Renal pelvis (tissue), 1 donor: ENCODE measurements at regions not wholly inside any gene's neighbourhood (a gene's known extent, or its start where the extent isn't known, plus 50 kb on each side); places are given as distances from the start of the nearest gene placed in this dataset.
"Not testable (repeated sequence)": the region's sequence is repeated elsewhere in the genome, so short reads cannot be mapped to it uniquely, and the experiment has no call there.

ENCODE experiments used
- DNase-seq: peaks from one replicate; pipeline ENCODE4 v3.0.0-alpha.2; 2013

DNA sequence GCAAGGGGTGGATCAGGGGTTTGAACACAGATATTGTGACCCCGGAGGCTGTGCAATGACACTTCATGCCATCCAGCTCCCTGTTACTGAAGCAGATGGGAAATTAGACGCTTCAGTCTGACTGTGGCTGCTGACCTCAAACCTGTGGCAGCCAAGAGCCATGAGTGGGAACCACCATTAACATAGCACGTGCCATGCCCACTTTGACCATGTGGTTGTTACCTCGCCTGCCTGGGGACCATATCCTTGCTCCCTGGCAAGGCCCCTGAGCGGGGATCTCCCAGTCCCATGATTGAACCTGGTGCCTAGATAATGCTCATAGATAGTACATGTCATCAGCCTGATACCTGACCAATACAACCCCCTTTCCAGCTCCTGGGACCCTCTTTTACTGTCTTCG, 68.9 kb downstream of the CYP26B1 start:
- no peak for DNase-seq

DNA sequence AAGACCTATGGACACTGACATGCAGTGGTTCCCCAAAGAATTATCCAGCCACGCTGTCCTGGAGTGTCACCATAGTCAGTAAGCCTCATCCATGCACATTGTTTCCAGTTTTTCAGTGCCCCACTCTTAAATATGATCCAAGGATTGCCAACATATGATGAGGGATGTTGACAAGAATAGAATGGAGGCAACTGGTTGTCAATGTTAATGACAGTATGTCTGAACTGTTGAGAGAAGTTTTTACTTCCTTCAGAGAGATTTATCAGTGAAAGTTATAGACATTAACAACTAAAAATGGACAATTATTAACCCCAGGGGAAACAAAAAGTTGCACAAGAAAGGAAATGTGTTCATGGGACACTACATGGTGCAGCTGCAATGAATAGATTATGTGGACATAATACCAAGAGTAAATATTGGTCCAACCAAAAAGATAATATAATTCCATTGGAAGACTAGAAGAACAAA, 69.9 kb downstream of the CYP26B1 start:
- DNase-seq: no peak

DNA sequence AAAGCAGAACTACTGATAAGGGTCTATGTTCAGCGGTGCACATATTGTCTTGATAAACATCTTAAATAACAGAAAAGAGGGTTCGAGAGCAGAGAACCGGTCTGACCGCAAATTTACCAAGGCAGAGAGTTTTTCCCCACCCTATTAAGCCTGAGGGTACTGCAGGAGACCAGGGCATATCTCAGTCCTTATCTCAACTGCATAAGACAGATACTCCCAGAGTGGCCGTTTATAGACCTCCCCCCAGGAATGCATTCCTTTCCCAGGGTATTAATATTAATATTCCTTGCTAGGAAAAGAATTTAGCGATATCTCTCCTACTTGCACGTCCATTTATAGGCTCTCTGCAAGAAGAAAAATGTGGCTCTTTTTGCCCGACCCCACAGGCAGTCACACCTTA, 74.3 kb downstream of the CYP26B1 start:
- not testable (repeated sequence) for DNase-seq

DNA sequence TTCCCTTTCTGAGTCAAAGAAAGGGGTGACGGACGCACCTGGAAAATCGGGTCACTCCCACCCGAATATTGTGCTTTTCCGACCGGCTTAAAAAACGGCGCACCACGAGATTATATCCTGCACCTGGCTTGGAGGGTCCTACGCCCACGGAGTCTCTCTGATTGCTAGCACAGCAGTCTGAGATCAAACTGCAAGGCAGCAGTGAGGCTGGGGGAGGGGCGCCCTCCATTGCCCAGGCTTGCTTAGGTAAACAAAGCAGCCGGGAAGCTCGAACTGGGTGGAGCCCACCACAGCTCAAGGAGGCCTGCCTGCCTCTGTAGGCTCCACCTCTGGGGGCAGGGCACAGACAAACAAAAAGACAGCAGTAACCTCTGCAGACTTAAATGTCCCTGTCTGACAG, 83.5 kb downstream of the CYP26B1 start:
- not testable (repeated sequence) for DNase-seq

DNA sequence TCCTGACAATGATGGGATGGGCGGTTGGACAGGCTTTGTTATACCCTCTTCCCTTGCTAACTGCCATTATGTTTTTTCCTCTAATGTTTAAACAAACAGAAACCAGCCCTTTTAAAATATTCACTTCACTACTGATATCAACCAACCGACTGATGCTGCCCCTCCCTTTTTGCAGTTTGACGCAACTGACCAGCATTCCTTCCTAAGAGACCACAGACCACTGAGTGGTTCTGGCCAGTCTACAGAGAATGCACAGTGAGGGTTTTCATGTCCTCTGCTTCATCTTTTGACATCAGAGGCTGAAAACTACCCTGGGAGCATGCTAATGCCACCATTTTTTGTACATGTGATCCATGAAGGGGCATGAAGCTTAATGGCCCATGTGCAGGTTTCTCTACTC, 85.3 kb downstream of the CYP26B1 start:
- DNase-seq: no peak

DNA sequence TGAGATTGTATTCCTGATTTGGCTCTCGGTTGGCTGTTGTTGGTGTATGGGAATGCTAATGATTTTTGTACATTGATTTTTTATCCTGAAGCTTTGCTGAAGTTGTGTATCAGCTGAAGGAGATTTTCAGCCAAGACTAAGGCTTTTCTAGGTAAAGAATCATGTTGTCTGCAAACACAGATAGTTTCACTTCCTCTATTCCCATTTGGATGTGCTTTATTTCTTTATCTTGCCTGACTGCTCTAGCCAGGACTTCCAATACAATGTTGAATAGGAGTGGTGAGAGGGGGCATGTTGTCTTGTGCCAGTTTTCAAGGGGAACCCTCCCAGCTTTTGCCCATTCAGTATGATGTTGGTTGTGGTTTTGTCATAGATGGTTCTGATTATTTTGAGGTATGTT, 90.4 kb downstream of the CYP26B1 start:
- DNase-seq: no peak

DNA sequence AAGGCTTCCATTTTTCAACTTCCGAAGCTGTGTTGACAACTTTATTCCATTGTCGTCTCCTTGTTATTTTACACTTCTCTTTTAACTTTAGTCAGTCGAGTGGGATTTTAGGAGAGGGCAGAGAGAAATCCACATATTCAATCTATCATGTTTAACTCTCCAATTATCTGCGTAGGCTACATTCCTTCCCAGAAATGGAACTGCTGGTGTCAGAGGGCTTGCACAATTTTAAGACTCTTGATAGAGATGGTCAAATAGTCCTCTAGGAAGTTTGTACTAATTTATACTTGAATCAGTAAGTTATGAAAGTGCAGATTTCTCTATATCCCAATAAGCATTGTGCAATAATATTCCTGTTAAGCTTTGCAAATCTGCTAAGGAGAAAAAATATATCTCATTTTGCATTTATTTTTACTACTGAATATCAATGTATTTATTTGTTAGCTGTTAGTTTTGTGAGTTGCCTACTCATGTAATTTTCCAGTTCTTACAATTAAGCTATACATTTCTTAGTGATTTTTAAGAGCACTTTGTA, 95.6 kb downstream of the CYP26B1 start:
- DNase-seq: no peak

DNA sequence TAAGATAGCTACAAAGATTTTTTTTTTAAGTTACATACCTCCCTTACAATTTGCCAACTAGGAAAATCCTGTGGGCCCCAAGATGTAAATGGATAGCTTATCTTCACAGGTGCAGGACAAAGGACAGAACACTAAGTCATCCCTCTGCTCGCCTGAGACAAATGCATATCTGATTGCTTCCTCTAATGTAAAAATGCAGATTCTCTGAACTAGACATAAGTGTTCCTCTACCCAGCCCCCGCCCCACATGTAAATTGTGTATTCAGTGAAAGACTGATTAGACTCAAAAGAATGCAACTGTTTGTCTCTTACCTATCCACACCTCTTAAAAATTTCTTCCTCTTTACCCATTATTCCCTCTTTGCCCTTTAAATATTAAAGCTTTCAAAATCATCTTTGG, 96.5 kb downstream of the CYP26B1 start:
- no peak for DNase-seq

DNA sequence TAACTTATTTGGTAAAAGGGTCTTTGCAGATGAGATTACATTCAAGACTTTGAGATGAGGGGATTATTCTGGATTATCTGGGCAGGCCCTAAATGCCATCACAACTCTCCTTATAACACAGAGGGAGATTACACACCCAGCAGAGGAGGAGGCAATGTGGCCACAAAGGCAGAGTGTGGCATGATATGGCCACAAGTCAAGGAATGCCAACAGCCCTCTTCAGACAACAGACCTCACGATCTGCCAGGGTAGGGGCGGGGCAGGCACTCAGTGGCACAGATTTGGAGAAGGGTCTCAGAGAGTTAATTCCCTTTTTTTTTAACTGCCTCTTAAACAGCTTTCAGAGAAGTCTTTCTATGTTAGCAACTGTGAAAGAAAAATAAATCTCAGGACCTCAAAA, 96.9 kb downstream of the CYP26B1 start:
- no peak for DNase-seq

DNA sequence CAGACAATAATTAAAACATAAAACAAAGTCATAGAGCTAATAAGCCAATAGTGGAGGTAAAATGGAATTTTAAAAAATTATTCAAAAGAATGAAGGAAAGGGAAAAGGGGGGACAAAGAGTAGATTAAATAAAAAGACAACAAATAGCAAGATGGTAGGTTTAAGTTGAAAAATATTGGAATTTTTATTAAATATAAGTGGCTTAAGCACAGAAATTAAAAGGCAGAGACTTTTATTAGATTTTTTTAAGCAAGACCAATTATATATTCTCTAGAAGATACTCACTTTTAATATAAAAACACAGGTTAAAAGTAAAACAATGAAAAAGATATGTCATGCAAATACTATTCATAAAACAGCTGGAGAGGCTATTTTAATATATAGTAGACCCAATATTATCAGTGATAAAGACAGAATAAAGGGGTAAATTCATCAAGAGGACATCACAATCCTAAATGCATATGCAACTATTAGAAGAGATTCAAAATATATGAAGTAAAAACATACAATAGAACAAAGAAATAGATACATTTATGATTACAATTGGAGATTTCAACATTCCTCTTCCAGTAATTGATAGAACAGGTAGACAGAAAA, 98.7 kb downstream of the CYP26B1 start:
- no peak for DNase-seq

DNA sequence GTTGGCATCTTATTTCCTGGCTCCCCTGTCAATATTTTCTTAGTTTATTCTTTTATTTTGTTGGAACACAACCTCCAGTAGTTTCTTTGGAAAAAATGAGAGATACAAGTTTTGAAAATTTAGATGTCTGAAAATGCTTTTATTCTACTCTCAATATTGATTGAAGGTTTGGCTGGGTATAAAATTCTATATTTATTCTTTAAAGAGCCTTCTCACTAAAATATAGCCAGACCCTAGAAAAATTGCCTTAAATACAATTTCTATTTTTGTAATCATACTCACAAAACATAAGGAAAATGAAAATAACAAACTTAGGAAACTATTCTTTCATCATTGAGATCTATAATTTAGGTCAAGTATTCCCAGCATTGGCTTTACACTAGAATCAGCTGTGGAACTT, 103.7 kb downstream of the CYP26B1 start:
- DNase-seq: no peak

DNA sequence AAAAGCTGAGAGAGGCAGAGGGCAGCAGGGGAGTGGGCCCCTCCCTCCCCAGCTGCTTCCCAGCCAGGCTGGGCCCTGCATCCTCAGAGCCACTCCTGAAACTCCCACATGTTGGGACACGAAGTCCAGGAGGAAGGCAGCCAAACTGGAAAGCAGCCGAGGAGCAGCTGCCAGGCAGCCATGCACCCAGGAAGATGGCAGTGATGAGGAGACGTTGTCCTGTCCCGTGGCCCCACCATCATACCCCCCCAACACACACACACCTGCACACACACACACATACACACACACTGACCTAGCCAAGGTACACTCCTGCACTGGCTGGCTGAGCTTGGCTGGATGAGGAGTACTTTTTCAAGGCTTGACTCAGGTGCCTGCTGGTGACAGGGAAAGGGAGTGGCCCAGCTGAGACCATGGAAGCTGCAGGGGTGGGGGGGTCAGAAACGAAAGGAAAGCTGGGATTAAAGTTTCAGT, 106.0 kb downstream of the CYP26B1 start:
- DNase-seq: no peak

DNA sequence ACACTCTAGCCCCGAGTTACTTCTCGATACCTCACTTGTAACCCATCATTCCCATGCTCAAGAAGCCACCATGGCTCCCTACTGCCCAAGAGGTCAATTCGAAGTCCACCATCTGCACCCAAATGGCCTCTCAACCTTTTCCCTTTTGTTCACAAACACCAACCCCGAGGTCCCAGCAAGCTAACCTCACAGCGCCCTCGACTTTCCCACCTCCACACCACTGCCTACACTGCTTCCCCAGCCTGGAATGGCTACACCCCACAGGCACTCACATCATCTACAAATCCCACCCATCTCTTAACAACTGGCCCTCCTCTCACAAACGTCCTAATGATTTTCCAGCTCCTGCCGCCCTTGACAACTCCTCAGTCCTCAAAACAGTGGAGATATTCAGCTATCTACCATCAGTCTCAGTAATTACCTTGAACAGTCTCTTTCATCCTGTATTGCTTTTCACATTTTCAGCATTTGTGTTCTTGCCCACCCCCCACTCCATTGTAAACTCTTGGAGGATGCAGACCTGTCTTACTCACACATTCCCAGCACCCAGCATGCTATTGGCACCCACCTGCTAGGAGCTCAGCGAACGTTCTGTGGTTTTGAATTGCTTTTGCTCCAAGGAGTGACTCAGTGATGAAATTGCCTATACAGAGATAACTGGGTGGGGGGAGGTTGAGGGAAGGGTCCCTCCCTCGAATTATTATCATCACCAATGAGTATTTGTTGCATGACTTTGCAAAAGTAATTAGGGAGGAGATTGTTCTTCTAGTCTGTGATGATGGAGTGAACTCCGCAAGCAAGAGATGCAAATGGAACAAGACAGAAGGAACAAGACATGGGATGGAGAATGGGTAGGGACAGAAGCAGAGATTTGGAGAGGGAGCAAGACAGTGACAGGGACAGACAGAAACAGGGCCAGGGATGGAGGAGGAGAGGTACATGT, 106.8 kb downstream of the CYP26B1 start:
- no peak for DNase-seq

DNA sequence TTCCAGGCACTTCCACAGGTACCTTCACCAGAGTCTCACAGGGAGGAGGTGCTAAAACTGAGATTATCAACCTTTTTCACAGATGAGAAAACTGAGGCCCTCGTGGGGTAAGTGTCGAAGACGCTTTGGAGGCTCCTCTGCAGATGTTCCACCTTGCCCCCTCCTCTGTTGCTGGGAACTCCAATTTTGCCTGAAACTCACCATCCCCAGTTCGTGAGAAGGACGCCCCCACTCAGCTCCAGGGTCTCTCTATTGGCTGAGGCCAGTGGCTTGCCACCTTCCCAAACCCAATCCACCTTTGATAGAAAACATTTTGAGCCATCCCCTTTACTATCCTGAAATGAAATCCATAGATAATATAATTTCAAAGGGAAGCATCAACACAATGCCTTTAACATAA, 109.1 kb downstream of the CYP26B1 start:
- DNase-seq: no peak

DNA sequence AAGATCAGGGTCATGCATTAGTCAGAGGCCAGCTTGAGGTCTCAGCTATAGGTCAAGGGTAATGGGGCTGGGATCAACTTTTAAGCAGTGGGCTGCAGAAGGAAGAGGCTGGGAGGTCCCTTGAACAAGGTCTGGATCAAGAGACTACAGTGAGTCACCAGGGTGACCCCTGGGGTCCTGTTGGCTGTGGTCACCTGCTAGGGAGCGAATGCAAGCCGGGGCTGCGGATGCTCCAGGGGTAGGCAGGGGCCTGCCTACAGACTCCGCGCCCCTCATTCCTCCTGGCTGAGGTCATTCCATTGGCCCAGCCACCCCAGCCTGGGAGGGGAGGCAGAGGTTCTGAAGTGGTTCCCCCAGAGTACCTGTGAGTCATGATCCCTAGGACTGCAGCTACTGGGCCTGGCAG, 110.4 kb downstream of the CYP26B1 start:
- DNase-seq: no peak

DNA sequence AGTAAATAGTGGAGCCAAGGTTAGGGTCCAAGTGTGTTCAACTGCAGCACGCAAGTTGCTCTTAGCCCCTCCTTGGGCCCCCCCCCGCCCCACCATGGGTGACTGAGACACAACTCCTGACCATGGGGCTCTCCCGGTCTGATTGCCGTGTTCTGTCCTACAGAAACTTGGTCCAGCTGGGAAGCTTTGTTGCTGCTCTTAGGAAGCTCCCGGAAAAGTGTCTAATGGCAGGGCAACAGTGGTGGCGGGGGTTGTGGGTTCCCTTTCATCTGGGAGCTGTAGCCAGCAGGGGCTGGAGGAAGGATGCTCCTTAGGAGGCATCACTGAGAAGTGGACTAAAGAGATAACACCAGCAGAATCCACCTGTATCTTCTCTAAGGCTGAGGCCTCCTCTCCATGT, 111.1 kb downstream of the CYP26B1 start:
- no peak for DNase-seq

DNA sequence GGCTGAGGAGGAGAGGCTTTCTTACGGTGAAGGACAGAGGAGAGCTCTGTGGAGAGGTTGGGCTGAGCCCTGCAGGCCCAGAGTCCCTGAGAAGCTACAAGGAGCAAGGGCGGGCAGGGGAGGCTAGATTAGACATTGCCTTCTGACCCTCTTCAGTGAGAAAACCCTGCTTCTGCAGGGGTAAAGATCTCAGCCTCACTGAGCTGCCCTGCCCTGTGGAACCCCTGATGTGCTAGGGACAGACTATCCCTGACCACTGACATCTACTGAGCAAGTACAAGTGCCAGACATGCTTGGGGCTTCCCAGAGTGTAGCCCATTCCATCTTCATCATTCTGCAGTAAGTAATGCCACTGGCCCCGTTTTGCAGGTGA, 111.5 kb downstream of the CYP26B1 start:
- no peak for DNase-seq

DNA sequence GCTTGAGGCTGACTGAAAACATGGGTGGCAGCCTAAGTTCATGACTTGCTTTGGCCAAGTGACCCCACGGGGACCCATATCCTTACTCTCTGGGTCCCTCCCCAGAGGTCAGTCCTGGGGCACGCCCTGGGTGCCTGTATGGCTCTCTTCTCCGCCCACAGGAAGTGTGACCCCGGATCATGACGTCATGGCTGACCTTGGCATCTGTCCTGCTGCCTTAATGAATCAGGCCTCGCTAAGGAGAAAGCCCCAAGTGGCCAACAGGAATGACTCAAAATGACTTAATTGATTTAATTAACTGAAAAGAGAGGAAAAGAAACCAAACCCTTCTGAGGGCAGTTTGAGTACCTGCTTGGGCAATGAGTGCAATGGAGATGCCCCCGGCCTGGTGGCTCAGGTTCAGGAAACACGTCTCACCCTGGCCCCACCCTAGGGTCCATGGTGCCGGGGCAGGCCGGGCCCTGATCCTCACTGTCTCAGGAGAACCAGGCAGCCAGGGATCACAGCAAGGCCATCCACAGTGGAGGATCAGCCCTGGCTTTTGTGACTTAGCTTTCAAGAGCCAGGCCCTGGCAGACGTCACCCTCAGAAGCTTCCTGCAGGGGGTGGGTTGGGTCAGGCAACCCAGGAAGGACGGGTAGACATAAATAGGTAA, 112.0 kb downstream of the CYP26B1 start:
- DNase-seq: no peak

DNA sequence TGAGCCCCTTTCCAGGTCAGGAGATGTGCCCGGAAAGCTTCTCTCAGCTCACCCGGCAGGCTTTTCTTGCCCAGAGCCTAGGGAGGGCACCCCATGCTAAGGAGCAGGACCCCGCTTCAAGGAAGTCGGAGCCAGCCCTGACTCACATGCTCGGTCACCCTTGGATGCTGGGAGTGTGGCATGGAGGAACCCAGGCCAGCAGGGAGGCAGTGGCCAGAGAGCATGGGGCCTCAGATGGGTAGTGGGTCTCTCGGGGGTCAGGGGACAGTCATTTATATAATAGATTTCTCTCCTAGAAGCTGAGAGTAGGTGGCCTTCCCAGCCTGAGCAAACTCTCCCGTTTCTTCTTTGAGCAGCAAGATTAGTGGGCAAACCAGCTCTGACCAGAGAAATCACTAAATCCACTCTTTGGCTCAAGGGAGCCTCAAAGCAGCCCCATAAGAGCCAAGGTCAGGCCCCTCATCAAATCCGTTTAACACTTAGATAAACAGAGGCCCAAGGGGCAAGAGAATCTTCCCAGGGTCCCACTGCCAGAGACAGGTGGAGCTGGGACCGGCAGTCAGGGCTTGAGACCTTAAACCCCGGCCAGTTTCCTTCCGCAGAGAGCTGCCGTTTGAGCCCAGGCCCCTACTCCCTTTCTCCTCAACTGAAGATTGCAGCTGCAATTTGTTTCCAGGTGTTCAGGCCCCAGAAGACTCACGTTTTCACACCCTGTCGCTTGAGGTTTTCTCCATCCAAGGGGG, 113.1 kb downstream of the CYP26B1 start:
- DNase-seq: no peak

DNA sequence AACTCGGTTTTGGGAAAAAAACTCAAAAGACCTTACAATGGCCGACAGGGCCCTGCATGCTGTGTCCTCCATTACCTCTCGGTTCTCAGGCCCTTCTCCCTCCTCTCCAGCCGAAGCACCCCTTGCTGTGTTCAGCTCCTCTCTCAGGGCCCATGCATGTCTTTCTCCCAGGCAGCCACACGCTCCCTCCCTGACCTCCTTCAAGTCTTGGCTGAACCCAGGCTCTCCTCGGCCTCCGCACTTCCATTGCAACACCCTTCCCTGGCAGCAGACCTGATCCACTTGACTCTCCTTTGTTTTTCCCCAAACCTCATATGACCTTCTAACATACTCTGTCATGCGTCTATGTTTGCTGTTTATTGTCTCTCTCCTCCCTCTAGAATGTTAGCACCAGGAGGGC, 114.0 kb downstream of the CYP26B1 start:
- no peak for DNase-seq

DNA sequence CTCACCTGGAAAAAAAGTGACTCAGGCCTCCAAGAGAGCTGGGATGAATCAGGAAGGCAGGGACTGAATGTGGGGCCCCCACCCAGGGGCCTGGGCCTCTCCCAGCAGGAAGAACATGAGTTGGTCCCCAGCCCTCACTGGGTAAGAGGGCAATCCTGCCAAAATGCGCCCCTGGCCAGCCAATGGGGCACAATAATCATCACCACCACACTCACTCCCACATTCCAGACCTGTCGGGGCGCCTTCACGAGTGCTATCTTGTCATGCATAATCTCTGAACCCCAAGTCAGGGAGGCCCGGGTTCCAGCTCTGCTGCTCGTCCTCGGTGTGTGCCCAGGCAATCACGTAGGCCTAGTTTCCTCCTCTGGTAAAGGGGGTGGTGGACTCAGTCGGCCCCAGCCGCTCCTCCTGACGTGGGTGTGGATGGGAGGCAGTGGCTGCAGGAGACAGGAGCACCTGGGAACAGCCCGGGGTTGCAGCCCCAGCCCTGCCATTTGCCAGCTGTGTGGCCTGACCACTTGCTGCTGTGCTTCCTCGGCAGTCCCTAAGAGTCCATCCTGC, 115.1 kb downstream of the CYP26B1 start:
- DNase-seq: no peak
